Loucy (cell line): ENCODE measurements at regions not wholly inside any gene's neighbourhood (a gene's known extent, or its start where the extent isn't known, plus 50 kb on each side); places are given as distances from the start of the nearest gene placed in this dataset.

ENCODE experiments used
- H2AFZ ChIP-seq: fragments of 200-600 bp; sonication (generic); 2 replicates; pipeline ENCODE4 v1.6.0; 2016; ENCODE audit warnings: antibody characterized with exemption, mild to moderate bottlenecking, low read length, moderate library complexity
- H3F3A ChIP-seq: fragments of 200-600 bp; 2 replicates; pipeline ENCODE4 v1.6.0; 2016; ENCODE audit warnings: antibody characterized with exemption, low read depth, mild to moderate bottlenecking
- H3K27me3 ChIP-seq: fragments of 200-600 bp; sonication (generic); 2 replicates; pipeline ENCODE4 v1.6.1; 2014; ENCODE audit warnings: low read length, mild to moderate bottlenecking; ENCODE audit not compliant: insufficient read depth, poor library complexity, severe bottlenecking
- H3K36me3 ChIP-seq: fragments of 200-600 bp; sonication (generic); 2 replicates; pipeline ENCODE4 v1.6.1; 2016; ENCODE audit warnings: low read length; ENCODE audit not compliant: insufficient read depth
- H3K4me1 ChIP-seq: fragments of 200-600 bp; sonication (generic); 2 replicates; pipeline ENCODE4 v1.5.1; 2014; ENCODE audit warnings: low read length, mild to moderate bottlenecking; ENCODE audit not compliant: insufficient read depth, poor library complexity, severe bottlenecking
- H3K4me2 ChIP-seq: fragments of 200-600 bp; sonication (generic); 2 replicates; pipeline ENCODE4 v1.6.0; 2014; ENCODE audit warnings: antibody characterized with exemption, low read length, low read depth, mild to moderate bottlenecking; ENCODE audit not compliant: poor library complexity, severe bottlenecking
- H3K4me3 ChIP-seq: fragments of 200-600 bp; sonication (generic); 2 replicates; pipeline ENCODE4 v1.5.1; 2014; ENCODE audit warnings: low read length, mild to moderate bottlenecking, mixed read lengths; ENCODE audit not compliant: poor library complexity, severe bottlenecking
- H3K79me2 ChIP-seq: fragments of 200-600 bp; sonication (generic); 2 replicates; pipeline ENCODE4 v1.6.1; 2014; ENCODE audit warnings: low read length; ENCODE audit not compliant: insufficient read depth
- H3K9ac ChIP-seq: fragments of 200-600 bp; sonication (generic); 2 replicates; pipeline ENCODE4 v1.6.0; 2014; ENCODE audit warnings: mild to moderate bottlenecking, low read depth, low read length, moderate library complexity; ENCODE audit not compliant: poor library complexity, severe bottlenecking
- H3K9me2 ChIP-seq: fragments of 200-600 bp; sonication (generic); replicated peaks from 2 replicates; pipeline ENCODE4 v1.6.1; 2016; ENCODE audit warnings: low read depth, low read length, mixed read lengths
- H3K9me3 ChIP-seq: fragments of 200-600 bp; sonication (generic); 2 replicates; pipeline ENCODE4 v1.6.1; 2014; ENCODE audit warnings: mild to moderate bottlenecking, antibody characterized with exemption, low read length, low read depth; ENCODE audit not compliant: insufficient read depth
- H4K20me1 ChIP-seq: fragments of 200-600 bp; sonication (generic); 2 replicates; pipeline ENCODE4 v1.6.0; 2014; ENCODE audit warnings: antibody characterized with exemption, low read length, mild to moderate bottlenecking; ENCODE audit not compliant: insufficient read depth, poor library complexity, severe bottlenecking
- EZH2phosphoT487 ChIP-seq: fragments of 200-600 bp; IDR thresholded peaks from 2 replicates; pipeline ENCODE4 v1.6.1; 2018; ENCODE audit warnings: antibody characterized with exemption, mild to moderate bottlenecking, moderate library complexity, borderline replicate concordance
- TF ChIP-seq, protein P1 (sequence below): fragments of 200-600 bp; sonication (generic); conservative IDR thresholded peaks from 2 replicates; pipeline ENCODE4 v1.5.1; 2014; ENCODE audit warnings: mild to moderate bottlenecking, antibody characterized with exemption, low read length

DNA sequence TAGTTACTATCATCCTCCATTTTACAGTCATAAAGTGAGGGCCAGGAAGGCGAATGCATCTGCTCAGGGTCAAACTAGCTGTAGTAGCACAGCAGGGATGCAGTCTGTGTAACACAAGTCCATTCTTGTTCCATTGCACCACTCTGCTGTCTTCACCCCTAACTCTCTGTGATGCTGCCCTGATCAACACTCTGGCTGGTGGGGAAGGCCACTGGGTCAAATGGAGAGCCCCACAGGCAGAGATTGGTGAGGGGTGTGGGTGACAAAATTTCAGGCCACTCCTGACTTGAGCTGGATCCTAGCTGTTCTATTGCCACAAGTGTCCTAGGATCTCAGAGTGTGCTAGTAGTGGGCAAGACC lies 136.5 kb downstream of the PJA1 start:
- no peak for TF ChIP-seq EZH2phosphoT487
- TF ChIP-seq, protein P1, sequence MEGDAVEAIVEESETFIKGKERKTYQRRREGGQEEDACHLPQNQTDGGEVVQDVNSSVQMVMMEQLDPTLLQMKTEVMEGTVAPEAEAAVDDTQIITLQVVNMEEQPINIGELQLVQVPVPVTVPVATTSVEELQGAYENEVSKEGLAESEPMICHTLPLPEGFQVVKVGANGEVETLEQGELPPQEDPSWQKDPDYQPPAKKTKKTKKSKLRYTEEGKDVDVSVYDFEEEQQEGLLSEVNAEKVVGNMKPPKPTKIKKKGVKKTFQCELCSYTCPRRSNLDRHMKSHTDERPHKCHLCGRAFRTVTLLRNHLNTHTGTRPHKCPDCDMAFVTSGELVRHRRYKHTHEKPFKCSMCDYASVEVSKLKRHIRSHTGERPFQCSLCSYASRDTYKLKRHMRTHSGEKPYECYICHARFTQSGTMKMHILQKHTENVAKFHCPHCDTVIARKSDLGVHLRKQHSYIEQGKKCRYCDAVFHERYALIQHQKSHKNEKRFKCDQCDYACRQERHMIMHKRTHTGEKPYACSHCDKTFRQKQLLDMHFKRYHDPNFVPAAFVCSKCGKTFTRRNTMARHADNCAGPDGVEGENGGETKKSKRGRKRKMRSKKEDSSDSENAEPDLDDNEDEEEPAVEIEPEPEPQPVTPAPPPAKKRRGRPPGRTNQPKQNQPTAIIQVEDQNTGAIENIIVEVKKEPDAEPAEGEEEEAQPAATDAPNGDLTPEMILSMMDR: no peak
- Histone ChIP-seq H2AFZ (0 out of 2 replicates have a peak overlapping the region, but pooled peaks have one; percentile 36), H3K9ac (no peak overlapping the region), H3K4me3 (no peak overlapping the region), H3K4me2 (no peak overlapping the region), H4K20me1 (no peaks in the 10 kb centered on the region), H3K36me3 (no peaks in the 10 kb centered on the region), H3F3A (no peaks in the 10 kb centered on the region), H3K79me2 (no peaks in the 10 kb centered on the region), H3K4me1 (peaks cover 14% of the 10 kb centered on the region), H3K27me3 (no peaks in the 10 kb centered on the region), H3K9me3 (no peaks in the 10 kb centered on the region), H3K9me2 (no peaks in the 10 kb centered on the region)

DNA sequence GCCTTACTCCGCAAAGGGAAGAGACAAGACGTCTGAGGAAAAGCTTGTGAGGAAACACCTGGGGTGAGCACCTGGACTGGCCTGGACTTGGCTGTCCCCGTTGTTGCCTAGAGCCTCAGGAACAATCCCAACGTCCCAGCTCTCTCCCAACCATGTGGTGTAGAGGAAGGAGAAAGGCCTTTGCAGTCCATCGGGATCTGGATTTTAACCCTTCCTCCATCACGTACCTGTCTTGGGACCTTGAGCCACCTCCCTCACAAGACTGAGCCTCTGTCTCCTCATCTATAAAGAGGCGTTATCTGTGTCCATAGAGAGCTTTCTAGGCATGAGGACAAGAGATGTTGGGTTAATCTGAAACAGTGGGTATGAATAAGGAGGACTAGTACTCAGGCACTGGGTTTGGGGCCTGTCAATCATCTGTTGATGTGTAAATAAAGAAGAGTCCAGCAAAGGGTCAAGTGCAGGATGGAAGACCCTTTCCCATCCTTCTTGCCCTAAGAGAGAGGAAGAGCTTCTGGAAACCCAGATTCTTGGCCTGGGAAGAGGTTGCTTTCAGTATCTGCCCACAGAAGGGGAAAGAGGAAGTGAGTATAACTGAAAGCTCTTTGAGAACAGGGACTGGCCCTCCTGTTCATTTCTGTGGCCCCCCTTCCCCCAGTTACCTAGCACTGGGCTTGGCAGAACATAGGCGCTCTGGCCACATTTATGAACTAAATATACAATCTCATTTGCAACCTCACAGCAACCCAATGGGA lies 137.1 kb downstream of the PJA1 start:
- H3K9ac ChIP-seq: no peak overlapping the region
- no peaks in the 10 kb centered on the region for H3K9me2 ChIP-seq
- no peak overlapping the region for H3K4me2 ChIP-seq
- H3K27me3 ChIP-seq: no peaks in the 10 kb centered on the region
- H4K20me1 ChIP-seq: no peaks in the 10 kb centered on the region
- TF ChIP-seq EZH2phosphoT487: no peak
- TF ChIP-seq, protein P1: no peak
- no peaks in the 10 kb centered on the region for H3F3A ChIP-seq
- no peak overlapping the region for H3K4me3 ChIP-seq
- 0 out of 2 replicates have a peak overlapping the region, but pooled peaks have one; percentile 36 for H2AFZ ChIP-seq
- peaks cover 14% of the 10 kb centered on the region for H3K4me1 ChIP-seq
- H3K79me2 ChIP-seq: no peaks in the 10 kb centered on the region
- H3K9me3 ChIP-seq: no peaks in the 10 kb centered on the region
- H3K36me3 ChIP-seq: no peaks in the 10 kb centered on the region

DNA sequence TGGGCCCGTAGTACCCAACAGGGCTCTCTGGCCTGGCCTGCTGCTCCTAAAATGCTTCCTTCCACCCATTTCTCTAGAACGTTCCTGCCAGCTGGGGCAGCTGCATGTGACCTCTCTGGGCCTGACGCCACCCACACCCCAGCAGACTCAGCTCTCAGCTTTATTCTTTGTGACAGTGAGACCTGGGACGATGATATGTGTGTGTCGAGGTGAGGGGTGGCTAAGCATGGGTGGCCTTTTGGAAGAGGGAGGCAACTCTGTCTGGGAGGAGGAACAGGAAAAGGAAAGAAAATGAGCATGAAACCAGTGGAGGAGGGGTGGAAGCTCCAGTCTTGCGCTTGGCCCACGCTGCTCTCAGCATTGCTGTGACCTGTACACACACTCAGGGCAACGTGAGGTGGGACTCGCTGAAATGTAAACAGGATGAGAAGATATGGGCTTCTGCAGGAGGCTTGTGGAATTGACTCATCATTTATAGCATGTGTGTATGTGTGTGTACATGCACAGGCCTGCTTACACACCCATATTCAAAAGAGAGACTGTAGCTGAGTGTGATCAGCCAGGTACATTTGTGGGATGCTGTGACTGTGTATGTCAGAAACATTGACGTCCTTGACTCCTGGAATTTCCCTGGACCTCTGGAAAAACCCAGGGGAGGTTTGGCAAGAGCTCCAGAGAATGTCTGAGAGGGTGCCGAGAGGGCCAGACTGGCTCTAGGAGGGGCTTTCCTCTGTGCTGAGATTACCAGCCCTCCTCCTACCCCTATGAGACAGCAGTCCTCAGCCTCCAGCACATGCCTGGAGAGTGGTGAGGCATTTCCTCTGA lies 137.9 kb downstream of the PJA1 start:
- Histone ChIP-seq H3K79me2 (no peaks in the 10 kb centered on the region), H3K4me2 (no peak overlapping the region), H3K4me3 (no peak overlapping the region)

More for the DNA sequence above, 137.9 kb downstream of the PJA1 start:
- Histone ChIP-seq H3K36me3 (no peaks in the 10 kb centered on the region), H3K9me2 (no peaks in the 10 kb centered on the region), H3K9me3 (no peaks in the 10 kb centered on the region), H2AFZ (0 out of 2 replicates have a peak overlapping the region, but pooled peaks have one; percentile 27), H3K4me1 (peaks cover 14% of the 10 kb centered on the region), H3F3A (no peaks in the 10 kb centered on the region), H4K20me1 (no peaks in the 10 kb centered on the region), H3K9ac (no peak overlapping the region), H3K27me3 (no peaks in the 10 kb centered on the region)
- TF ChIP-seq, protein P1: no peak
- no peak for TF ChIP-seq EZH2phosphoT487
